Kidney (tissue), 13 donors: ENCODE measurements at regions not wholly inside any gene's neighbourhood (a gene's known extent, or its start where the extent isn't known, plus 50 kb on each side); places are given as distances from the start of the nearest gene placed in this dataset.
A peak's percentile ranks its signal among the peaks of the same experiment; 100 is the strongest.

ENCODE experiments used
- DNase-seq, 5 donors: peaks; one replicate each; pipeline ENCODE4 v3.0.0-alpha.2; 2013 to 2020
- FAIRE-seq: peaks from 2 replicates; lab custom pipeline; 2012; peaks lifted over from hg19 to GRCh38; lab: Jason Lieb, UNC
- H3K27ac ChIP-seq, 2 donors: one replicate each; pipeline ENCODE4 v1.7.0; 2013; ENCODE audit warnings: low read depth in 2 of 2, low read length in 2 of 2, inconsistent platforms in 1 of 2
- H3K27me3 ChIP-seq: one replicate; pipeline ENCODE4 v1.7.1; 2013; ENCODE audit warnings: low read length, inconsistent platforms; ENCODE audit not compliant: control insufficient read depth, insufficient read depth
- H3K36me3 ChIP-seq, 3 donors: one replicate each; pipeline versions ENCODE4 v1.7.0 to v1.7.1; 2013; ENCODE audit warnings: low read length in 3 of 3, control low read depth in 1 of 3, inconsistent platforms in 1 of 3; ENCODE audit not compliant: insufficient read depth in 3 of 3, control insufficient read depth in 2 of 3
- H3K4me1 ChIP-seq, 3 donors: one replicate each; pipeline versions ENCODE4 v1.7.0 to v1.7.1; 2013; ENCODE audit warnings: low read length in 3 of 3, inconsistent platforms in 1 of 3, low read depth in 1 of 3; ENCODE audit not compliant: control insufficient read depth in 2 of 3, insufficient read depth in 2 of 3
- H3K4me3 ChIP-seq, 3 donors: one replicate each; pipeline versions ENCODE4 v1.7.0 to v1.8.1; 2013; ENCODE audit warnings: low read length in 3 of 3, control low read depth in 1 of 3, inconsistent platforms in 1 of 3
- H3K9ac ChIP-seq, 3 donors: one replicate each; pipeline versions ENCODE4 v1.7.0 to v1.7.1; 2013; ENCODE audit warnings: low read length in 3 of 3, control low read depth in 1 of 3, inconsistent platforms in 1 of 3
- H3K9me3 ChIP-seq, 3 donors: one replicate each; pipeline versions ENCODE4 v1.7.0 to v1.7.1; 2013; ENCODE audit warnings: low read length in 3 of 3, control low read depth in 1 of 3, inconsistent platforms in 1 of 3; ENCODE audit not compliant: control insufficient read depth in 2 of 3, insufficient read depth in 1 of 3
- intact Hi-C: fragments of 100-400 bp; cut with DNase I; formaldehyde crosslinking; loops from one replicate; pipeline ENCODE4 v1.11.1; 2022
- TF ChIP-seq, protein P1 (sequence below): IDR thresholded peaks from 3 replicates; pipeline ENCODE4 v1.5.1; 2012; ENCODE audit warnings: mild to moderate bottlenecking, moderate library complexity, borderline replicate concordance; ENCODE audit not compliant: insufficient read depth; ENCODE audit errors: extremely low read depth
- donor health status: control.
- donor health status: control.
- donor health status: control.
- donor health status: control.
- donor health status: control.
- donor health status: DM: yes; HTN: yes; CAD: no.
- donor health status: Normal renal cell carcinoma (clear cell type).

- Histone ChIP-seq H3K4me3 (no peak overlapping the region), H3K9ac (no peak overlapping the region), H3K27ac (no peak overlapping the region), H3K27me3 (no peaks in the 10 kb centered on the region), H3K9me3 (no peaks in the 10 kb centered on the region), H3K4me1 (peaks cover 0 to 2% (median 0%) of the 10 kb centered on the region in 3 donors), H3K36me3 (no peaks in the 10 kb centered on the region)
- FAIRE-seq = no peak
- TF ChIP-seq, protein P1, sequence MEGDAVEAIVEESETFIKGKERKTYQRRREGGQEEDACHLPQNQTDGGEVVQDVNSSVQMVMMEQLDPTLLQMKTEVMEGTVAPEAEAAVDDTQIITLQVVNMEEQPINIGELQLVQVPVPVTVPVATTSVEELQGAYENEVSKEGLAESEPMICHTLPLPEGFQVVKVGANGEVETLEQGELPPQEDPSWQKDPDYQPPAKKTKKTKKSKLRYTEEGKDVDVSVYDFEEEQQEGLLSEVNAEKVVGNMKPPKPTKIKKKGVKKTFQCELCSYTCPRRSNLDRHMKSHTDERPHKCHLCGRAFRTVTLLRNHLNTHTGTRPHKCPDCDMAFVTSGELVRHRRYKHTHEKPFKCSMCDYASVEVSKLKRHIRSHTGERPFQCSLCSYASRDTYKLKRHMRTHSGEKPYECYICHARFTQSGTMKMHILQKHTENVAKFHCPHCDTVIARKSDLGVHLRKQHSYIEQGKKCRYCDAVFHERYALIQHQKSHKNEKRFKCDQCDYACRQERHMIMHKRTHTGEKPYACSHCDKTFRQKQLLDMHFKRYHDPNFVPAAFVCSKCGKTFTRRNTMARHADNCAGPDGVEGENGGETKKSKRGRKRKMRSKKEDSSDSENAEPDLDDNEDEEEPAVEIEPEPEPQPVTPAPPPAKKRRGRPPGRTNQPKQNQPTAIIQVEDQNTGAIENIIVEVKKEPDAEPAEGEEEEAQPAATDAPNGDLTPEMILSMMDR = no peak
- peak in 1 of 5 donors; percentile 20 for DNase-seq
- intact Hi-C loops = no loop called here
Observed at GRCh38 chr10:78764846-78765430, 303.8 kb upstream of the ZMIZ1 start.

GRCh38 chr10:78765726-78766335 is 302.9 kb upstream of the ZMIZ1 start:
- FAIRE-seq (no peak), DNase-seq (peak in 2 of 5 donors; percentile 38 to 40)
- Histone ChIP-seq H3K27ac (no peak overlapping the region), H3K36me3 (no peaks in the 10 kb centered on the region), H3K9ac (no peak overlapping the region), H3K4me3 (no peak overlapping the region), H3K9me3 (no peaks in the 10 kb centered on the region), H3K27me3 (no peaks in the 10 kb centered on the region), H3K4me1 (peaks cover 0 to 2% (median 0%) of the 10 kb centered on the region in 3 donors)
- intact Hi-C loops = no loop called here
- TF ChIP-seq, protein P1 = no peak

GRCh38 chr10:78766603-78767002 is 302.2 kb upstream of the ZMIZ1 start:
- Histone ChIP-seq H3K4me1 (peaks cover 0 to 2% (median 0%) of the 10 kb centered on the region in 3 donors), H3K36me3 (no peaks in the 10 kb centered on the region), H3K27ac (no peak overlapping the region), H3K9ac (no peak overlapping the region), H3K27me3 (no peaks in the 10 kb centered on the region), H3K9me3 (no peaks in the 10 kb centered on the region), H3K4me3 (no peak overlapping the region)
- TF ChIP-seq, protein P1 = no peak
- peak in 1 of 5 donors; percentile 7 for DNase-seq
- no peak for FAIRE-seq
- intact Hi-C loops = no loop called here
